Gastrocnemius medialis (tissue), 4 donors: ENCODE measurements at regions not wholly inside any gene's neighbourhood (a gene's known extent, or its start where the extent isn't known, plus 50 kb on each side); places are given as distances from the start of the nearest gene placed in this dataset.

Source experiments
- ATAC-seq, 2 donors: fragments of 150-250 bp; one replicate each; pipeline ENCODE4 v1.9.1; 2016
- DNase-seq, 2 donors: peaks; one replicate each; pipeline ENCODE4 v3.0.0-alpha.2; 2019
- H3K27ac ChIP-seq, 4 donors: fragments of 200-600 bp; sonication (generic); 1 replicate in 1 of 4; 2 replicates in 3 of 4; pipeline ENCODE4 v1.5.1; 2016 to 2018; ENCODE audit warnings: mild to moderate bottlenecking in 2 of 4, moderate library complexity in 1 of 4
- H3K27me3 ChIP-seq, 3 donors: fragments of 200-600 bp; sonication (generic) in 2 of 3; 1 replicate in 1 of 3; 2 replicates in 2 of 3; pipeline versions ENCODE4 v1.5.1 to v1.6.0; 2016 to 2019; ENCODE audit warnings: mild to moderate bottlenecking in 1 of 3, moderate library complexity in 1 of 3
- H3K36me3 ChIP-seq, 2 donors: fragments of 200-600 bp; sonication (generic) in 1 of 2; one replicate each; pipeline ENCODE4 v1.5.1; 2017 to 2018
- H3K4me1 ChIP-seq, 2 donors: fragments of 200-600 bp; sonication (generic) in 1 of 2; one replicate each; pipeline ENCODE4 v1.5.1; 2016 to 2017; ENCODE audit warnings: mild to moderate bottlenecking in 2 of 2
- H3K4me3 ChIP-seq, 4 donors: fragments of 200-600 bp; sonication (generic) in 3 of 4; 1 replicate in 1 of 4; 2 replicates in 3 of 4; pipeline ENCODE4 v1.5.1; 2016 to 2019; ENCODE audit warnings: mild to moderate bottlenecking in 2 of 4
- H3K9me3 ChIP-seq, 3 donors: fragments of 200-600 bp; sonication (generic) in 2 of 3; 1 replicate in 1 of 3; 2 replicates in 2 of 3; pipeline ENCODE4 v1.5.1; 2016 to 2019
- CTCF ChIP-seq, 5 experiments: fragments of 450-650 bp in 3 of 5; fragments of 200-600 bp in 2 of 5; sonication (generic) in 2 of 5; IDR thresholded peaks in 4 of 5; conservative IDR thresholded peaks in 1 of 5; 1 replicate in 4 of 5; 2 replicates in 1 of 5; pipeline ENCODE4 v1.5.1; 2016 to 2019; ENCODE audit warnings: antibody characterized with exemption in 5 of 5, mild to moderate bottlenecking in 3 of 5, moderate library complexity in 3 of 5
- POLR2A ChIP-seq, 2 donors: fragments of 450-650 bp; IDR thresholded peaks; one replicate each; pipeline ENCODE4 v1.6.1; 2017; ENCODE audit warnings: antibody characterized with exemption in 2 of 2, mild to moderate bottlenecking in 2 of 2, moderate library complexity in 2 of 2
- in situ Hi-C, 4 donors: fragments of 200-750 bp; cut with MboI; loops; one replicate each; pipeline versions ENCODE4 v1.15.0 to v1.8.0; 2017; ENCODE audit warnings: low sequenced_read_pairs in 4 of 4
- intact Hi-C: fragments of 100-400 bp; cut with DNase I; formaldehyde crosslinking; loops from one replicate; pipeline ENCODE4 v1.15.1; 2023; ENCODE audit warnings: low total_unique reads

GRCh38 chr17:33520426-33521330 lies 227.6 kb upstream of the ASIC2 start:
- no peak for ATAC-seq
- intact Hi-C loops, result loop anchor here (10.0 kb wide), 1 partner anchor 154 kb away; no protein-coding TSS in a partner anchor
- no peaks in the 10 kb centered on the region for H3K9me3 ChIP-seq
- H3K4me3 ChIP-seq, result no peak overlapping the region
- H3K36me3 ChIP-seq, result no peaks in the 10 kb centered on the region
- H3K27me3 ChIP-seq, result no peaks in the 10 kb centered on the region
- no peak for DNase-seq
- no peaks in the 10 kb centered on the region for H3K4me1 ChIP-seq
- no peak overlapping the region for H3K27ac ChIP-seq
- TF ChIP-seq CTCF (IDR thresholded peaks at IDR 0.05 in 4 of 5, conservative IDR thresholded peaks at IDR 0.05 in 1 of 5), result peak in 3 of 5 experiments; percentile 37 to 56 (median 46)
- TF ChIP-seq POLR2A (IDR thresholded peaks at IDR 0.05), result no peak
- in situ Hi-C loops, result loop anchor here in 1 of 4 donors (25.0 kb wide), 1 partner anchor 142 kb away; no protein-coding TSS in a partner anchor

GRCh38 chr17:33521784-33522183 lies 228.7 kb upstream of the ASIC2 start:
- no peak for DNase-seq
- in situ Hi-C loops (loop anchor here in 1 of 4 donors (25.0 kb wide), 1 partner anchor 141 kb away; no protein-coding TSS in a partner anchor), intact Hi-C loops (loop anchor here (10.0 kb wide), 1 partner anchor 153 kb away; no protein-coding TSS in a partner anchor)
- no peak for TF ChIP-seq CTCF (IDR thresholded peaks at IDR 0.05 in 4 of 5, conservative IDR thresholded peaks at IDR 0.05 in 1 of 5)
- no peak for TF ChIP-seq POLR2A (IDR thresholded peaks at IDR 0.05)
- no peak for ATAC-seq
- Histone ChIP-seq H3K4me3 (no peak overlapping the region), H3K4me1 (no peaks in the 10 kb centered on the region), H3K27ac (no peak overlapping the region), H3K9me3 (no peaks in the 10 kb centered on the region), H3K36me3 (no peaks in the 10 kb centered on the region), H3K27me3 (no peaks in the 10 kb centered on the region)

GRCh38 chr17:33522623-33523022 lies 229.5 kb upstream of the ASIC2 start:
- no peak for DNase-seq
- H3K4me1 ChIP-seq, result no peaks in the 10 kb centered on the region
- H3K4me3 ChIP-seq, result no peak overlapping the region
- H3K9me3 ChIP-seq, result no peaks in the 10 kb centered on the region
- no peak for ATAC-seq
- intact Hi-C loops, result loop anchor here (10.0 kb wide), 1 partner anchor 152 kb away; no protein-coding TSS in a partner anchor
- H3K27me3 ChIP-seq, result no peaks in the 10 kb centered on the region
- no peaks in the 10 kb centered on the region for H3K36me3 ChIP-seq
- TF ChIP-seq CTCF (IDR thresholded peaks at IDR 0.05 in 4 of 5, conservative IDR thresholded peaks at IDR 0.05 in 1 of 5) (no peak), POLR2A (IDR thresholded peaks at IDR 0.05) (no peak)
- H3K27ac ChIP-seq, result no peak overlapping the region
- in situ Hi-C loops, result loop anchor here in 1 of 4 donors (25.0 kb wide), 1 partner anchor 140 kb away; no protein-coding TSS in a partner anchor

GRCh38 chr17:33523577-33523981 lies 230.5 kb upstream of the ASIC2 start:
- intact Hi-C loops (loop anchor here (10.0 kb wide), 1 partner anchor 151 kb away; no protein-coding TSS in a partner anchor), in situ Hi-C loops (loop anchor here in 1 of 4 donors (25.0 kb wide), 1 partner anchor 139 kb away; no protein-coding TSS in a partner anchor)
- no peaks in the 10 kb centered on the region for H3K36me3 ChIP-seq
- H3K9me3 ChIP-seq, result no peaks in the 10 kb centered on the region
- no peak for TF ChIP-seq CTCF (IDR thresholded peaks at IDR 0.05 in 4 of 5, conservative IDR thresholded peaks at IDR 0.05 in 1 of 5)
- no peak for TF ChIP-seq POLR2A (IDR thresholded peaks at IDR 0.05)
- DNase-seq, result peak in 1 of 2 donors; percentile 19
- H3K27me3 ChIP-seq, result no peaks in the 10 kb centered on the region
- H3K4me3 ChIP-seq, result no peak overlapping the region
- H3K27ac ChIP-seq, result no peak overlapping the region
- no peaks in the 10 kb centered on the region for H3K4me1 ChIP-seq
- ATAC-seq, result peak in 1 of 2 donors; percentile 87
